NK-92 treated with Interleukin-12 subunit alpha and Interleukin-12 subunit beta, amount 100 ng/mL, for 24 hours (cell line): ENCODE measurements at regions not wholly inside any gene's neighbourhood (a gene's known extent, or its start where the extent isn't known, plus 50 kb on each side); places are given as distances from the start of the nearest gene placed in this dataset.

Experiments used
- DNase-seq: peaks from one replicate; lab custom pipeline; 2025; lab: John Stamatoyannopoulos, UW

DNA sequence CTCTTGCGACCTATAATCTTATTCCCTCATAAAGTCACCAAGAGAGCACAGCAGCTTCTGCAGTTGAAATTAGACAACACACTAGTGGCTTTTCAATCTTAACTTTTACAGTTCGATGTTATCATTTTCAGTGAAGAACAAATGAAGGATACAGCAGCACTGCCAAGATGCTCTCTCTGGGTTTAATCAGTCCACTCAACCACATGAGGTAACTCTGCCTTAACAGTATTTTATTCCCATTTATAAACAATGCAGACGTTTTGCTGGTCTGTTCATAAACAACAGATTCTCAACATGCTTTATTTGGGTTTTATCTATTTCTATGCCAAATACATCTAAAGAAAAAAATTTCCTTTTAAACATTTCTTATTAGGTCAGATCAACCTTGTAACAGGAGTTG lies 646.0 kb upstream of the FAM241A start:
- no peak for DNase-seq

- DNase-seq = no peak
These were observed 645.5 kb upstream of the FAM241A start for GRCh38 chr4:111499706-111500105.

DNA sequence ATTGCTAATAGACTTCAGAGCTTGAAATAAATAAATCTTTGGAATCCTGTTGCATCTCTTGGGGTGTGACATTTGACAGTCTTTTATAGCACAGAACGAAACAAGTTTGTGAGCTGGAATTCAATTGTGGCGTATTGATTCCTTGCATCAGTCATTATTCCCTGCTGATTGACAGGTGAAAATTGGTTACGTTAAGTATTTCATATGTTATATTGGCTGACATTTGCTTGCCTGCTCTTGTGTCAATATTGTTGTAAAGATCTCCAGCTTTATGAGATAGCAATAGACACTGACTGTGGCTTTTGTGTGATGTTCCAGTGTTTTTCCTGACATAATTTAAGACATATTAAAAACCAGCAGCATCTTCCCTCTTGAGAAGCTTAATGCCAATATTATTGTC lies 644.4 kb upstream of the FAM241A start:
- no peak for DNase-seq

GRCh38 chr4:111501946-111502345 lies 643.3 kb upstream of the FAM241A start:
- no peak for DNase-seq

GRCh38 chr4:111502626-111503025 lies 642.6 kb upstream of the FAM241A start:
- DNase-seq = no peak

DNA sequence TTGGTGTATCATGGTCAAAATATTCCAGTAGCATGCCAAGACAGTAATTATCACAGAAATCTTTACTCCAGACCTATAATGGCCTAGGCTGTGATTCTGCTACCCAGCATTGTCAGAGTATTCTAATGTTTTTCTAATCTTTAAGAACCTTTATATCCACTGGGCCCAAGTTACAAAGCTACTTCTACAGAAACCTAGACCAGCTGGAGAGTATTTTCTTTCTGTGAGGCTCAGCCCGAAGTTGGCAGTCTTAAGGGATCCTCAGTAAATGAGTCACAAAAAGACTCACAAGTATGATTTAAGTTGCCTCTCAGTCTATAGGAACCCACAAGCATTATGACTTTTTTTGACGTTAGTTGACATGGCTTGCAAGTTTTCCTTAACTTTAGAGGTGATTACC lies 638.5 kb upstream of the FAM241A start:
- DNase-seq = no peak

DNA sequence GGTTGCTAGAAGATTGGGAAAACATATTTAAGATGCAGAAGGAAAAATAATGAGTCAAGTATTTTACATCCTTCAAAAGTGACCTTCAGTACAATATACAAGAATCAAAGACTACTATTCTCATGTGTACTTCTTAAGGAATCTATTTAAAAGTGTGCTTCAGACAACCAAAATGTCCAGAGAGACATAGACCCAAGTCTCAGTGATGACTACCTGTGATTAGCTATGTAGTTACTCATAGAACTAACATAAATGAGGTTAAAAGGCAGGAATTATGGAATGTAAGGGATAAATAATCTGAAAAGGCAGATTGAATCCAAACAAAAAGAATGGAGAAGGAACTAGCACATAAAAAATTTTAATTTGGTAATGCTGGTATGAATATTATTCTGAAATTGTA lies 634.7 kb upstream of the FAM241A start:
- no peak for DNase-seq

- DNase-seq = no peak
These were observed 633.0 kb upstream of the FAM241A start for GRCh38 chr4:111512081-111512783.

- no peak for DNase-seq
These were observed 625.6 kb upstream of the FAM241A start for GRCh38 chr4:111519683-111520082.

GRCh38 chr4:111530446-111530845 lies 614.8 kb upstream of the FAM241A start:
- no peak for DNase-seq

- no peak for DNase-seq
These were observed 609.5 kb upstream of the FAM241A start for GRCh38 chr4:111535792-111536191.

DNA sequence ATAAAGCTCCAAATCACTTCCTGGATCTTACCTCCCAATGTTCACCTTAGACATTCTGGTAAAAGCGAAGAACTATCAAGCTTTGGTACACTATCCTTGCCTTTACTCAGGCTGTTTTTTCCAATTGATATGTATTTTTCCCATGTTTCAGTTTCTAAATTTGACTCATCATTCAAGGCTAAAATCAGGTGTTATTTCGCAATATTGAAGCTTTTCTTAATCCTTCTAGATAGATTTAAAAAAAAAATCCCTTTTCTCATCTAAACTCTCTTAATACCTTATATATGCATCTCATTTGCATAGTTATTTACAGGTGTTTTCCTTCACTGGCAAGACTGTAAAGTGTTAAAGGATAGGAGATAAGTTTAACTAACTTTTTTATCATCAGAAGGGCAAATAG lies 608.1 kb upstream of the FAM241A start:
- DNase-seq = no peak

DNA sequence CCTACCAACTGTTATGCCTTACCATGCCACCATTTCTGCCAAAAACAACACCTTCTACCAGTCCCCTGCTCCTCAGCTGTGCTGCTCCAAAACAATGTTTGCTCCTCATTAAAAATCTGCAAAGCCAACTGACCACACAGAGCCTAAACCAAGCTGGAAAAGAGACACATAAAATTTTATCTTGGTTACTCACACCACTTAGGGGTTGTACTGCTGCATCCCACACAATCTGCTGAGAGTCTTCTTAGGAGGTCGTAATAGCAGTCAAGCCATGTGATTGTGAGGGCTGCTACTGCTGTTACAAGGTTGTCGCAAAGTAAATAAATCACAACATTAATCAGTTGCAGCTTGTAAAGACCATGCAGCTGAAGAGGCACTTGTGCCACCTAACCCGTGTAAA lies 607.4 kb upstream of the FAM241A start:
- no peak for DNase-seq

DNA sequence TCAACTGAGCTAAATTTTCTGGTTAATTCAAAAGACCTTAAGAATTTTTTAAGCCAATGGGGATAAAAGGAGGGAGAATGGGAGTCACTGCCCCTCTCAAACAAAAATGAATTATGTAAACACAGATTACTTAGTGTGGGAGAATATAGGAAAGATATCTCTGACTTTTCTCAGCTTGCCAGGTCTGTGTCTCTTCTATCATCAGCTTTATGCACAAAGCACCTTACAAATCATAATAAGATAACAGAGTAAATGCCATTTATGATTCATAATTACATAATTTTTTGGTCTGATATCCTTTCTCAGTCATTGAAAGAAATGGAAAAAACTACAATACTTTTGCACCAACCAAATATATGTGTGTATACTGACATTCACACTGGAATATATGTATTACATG lies 604.6 kb upstream of the FAM241A start:
- DNase-seq = no peak

- DNase-seq = no peak
These were observed 603.2 kb upstream of the FAM241A start for GRCh38 chr4:111542056-111542455.

GRCh38 chr4:111546881-111547280 lies 598.4 kb upstream of the FAM241A start:
- no peak for DNase-seq

GRCh38 chr4:111556141-111556781 lies 589.0 kb upstream of the FAM241A start:
- DNase-seq = no peak

GRCh38 chr4:111556851-111557250 lies 588.4 kb upstream of the FAM241A start:
- no peak for DNase-seq

- no peak for DNase-seq
These were observed 582.4 kb upstream of the FAM241A start for GRCh38 chr4:111562826-111563225.

- no peak for DNase-seq
These were observed 572.8 kb upstream of the FAM241A start for GRCh38 chr4:111572470-111572869.

DNA sequence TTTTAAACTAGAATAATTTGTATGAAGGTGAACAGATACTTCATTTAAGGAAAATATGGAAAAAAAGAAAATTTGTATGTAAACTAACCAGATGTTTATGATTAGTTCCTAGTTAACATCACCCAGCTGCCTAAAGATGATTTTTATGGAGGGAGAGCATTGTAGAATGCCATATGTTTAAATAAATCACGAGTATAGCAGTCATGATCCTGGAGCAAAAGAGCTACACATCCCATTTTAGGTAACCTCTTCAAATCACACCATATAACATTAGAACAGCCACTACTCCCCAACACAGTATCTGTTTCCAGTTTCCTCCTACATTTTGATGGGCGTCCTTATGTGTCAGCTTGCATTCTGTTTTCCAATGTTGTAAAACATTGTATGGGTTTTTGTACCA lies 571.9 kb upstream of the FAM241A start:
- DNase-seq = no peak

DNA sequence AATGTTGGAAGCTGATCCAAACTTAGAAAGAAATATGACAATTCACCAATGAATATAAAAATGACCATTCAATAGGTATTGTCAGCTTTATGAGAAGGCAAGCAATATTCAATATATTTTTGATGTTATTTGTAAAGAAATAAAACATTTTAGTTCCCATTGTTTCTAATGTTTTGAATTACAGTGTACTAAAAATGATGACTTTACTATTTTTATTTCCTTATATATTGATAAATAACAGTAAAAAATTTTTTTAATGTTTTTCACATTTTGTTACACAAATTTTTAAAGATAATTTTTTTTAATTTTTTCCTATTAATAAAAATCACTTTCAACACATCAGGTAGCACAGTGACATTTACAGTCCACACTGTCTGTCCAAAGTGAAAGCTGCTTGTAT lies 565.5 kb upstream of the FAM241A start:
- DNase-seq = no peak

DNA sequence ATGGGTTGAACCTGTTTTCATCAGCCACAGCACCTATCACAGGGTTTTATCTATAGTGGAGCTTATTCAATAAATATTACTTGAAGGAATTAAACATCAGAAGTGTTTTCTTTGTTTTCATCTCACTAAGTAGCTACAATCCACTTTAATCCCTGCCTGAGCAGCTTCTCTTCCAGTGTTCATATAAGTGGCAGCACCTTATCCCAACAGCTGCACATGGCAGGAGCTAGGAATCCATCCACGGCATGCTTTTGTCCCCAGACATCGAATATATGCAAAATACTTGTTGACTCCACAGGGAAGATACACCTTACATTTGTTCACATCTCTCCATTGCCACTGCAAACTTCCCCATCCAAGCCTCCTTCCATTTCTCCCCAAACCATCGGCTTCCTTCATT lies 549.8 kb upstream of the FAM241A start:
- no peak for DNase-seq

GRCh38 chr4:111596491-111596890 lies 548.8 kb upstream of the FAM241A start:
- no peak for DNase-seq
